OCI-LY3 (cell line): ENCODE measurements at regions not wholly inside any gene's neighbourhood (a gene's known extent, or its start where the extent isn't known, plus 50 kb on each side); places are given as distances from the start of the nearest gene placed in this dataset.

Source experiments
- H2AFZ ChIP-seq: fragments of 200-600, 300-600 bp; shearing (Covaris generic); 2 replicates; pipeline ENCODE4 v1.6.0; 2014; ENCODE audit warnings: antibody characterized with exemption, low read depth, low read length
- H3K27ac ChIP-seq: fragments of 200-600, 300-600 bp; sonication (generic); 2 replicates; pipeline ENCODE4 v1.5.1; 2014; ENCODE audit warnings: mild to moderate bottlenecking, low read length, moderate library complexity, mixed read lengths
- H3K27me3 ChIP-seq: fragments of 200-600, 300-600 bp; sonication (generic); 2 replicates; pipeline ENCODE4 v1.6.1; 2014; ENCODE audit warnings: low read depth, low read length, mixed read lengths
- H3K36me3 ChIP-seq: fragments of 200-600, 300-600 bp; sonication (generic); replicated peaks from 2 replicates; pipeline ENCODE3; 2014; ENCODE audit warnings: low read depth, low read length, mixed read lengths
- H3K4me1 ChIP-seq: fragments of 300-600, 200-600 bp; sonication (generic); 2 replicates; pipeline ENCODE4 v1.6.1; 2014; ENCODE audit warnings: low read length, mixed read lengths
- H3K4me2 ChIP-seq: fragments of 200-600, 300-600 bp; sonication (generic); 2 replicates; pipeline ENCODE4 v1.6.1; 2014; ENCODE audit warnings: low read length, mixed read lengths
- H3K4me3 ChIP-seq: fragments of 300-600, 200-600 bp; sonication (generic); 2 replicates; pipeline ENCODE4 v1.5.1; 2014; ENCODE audit warnings: antibody characterized with exemption, mild to moderate bottlenecking, low read length, moderate library complexity
- H3K79me2 ChIP-seq: fragments of 300-600, 200-600 bp; shearing (Covaris generic); 2 replicates; pipeline ENCODE4 v1.6.1; 2014; ENCODE audit warnings: mild to moderate bottlenecking, low read length, mixed read lengths
- H3K9ac ChIP-seq: fragments of 300-600, 200-600 bp; shearing (Covaris generic); 2 replicates; pipeline ENCODE4 v1.6.0; 2014; ENCODE audit warnings: mild to moderate bottlenecking, low read length, moderate library complexity
- H3K9me3 ChIP-seq: fragments of 200-600, 300-600 bp; shearing (Covaris generic); 2 replicates; pipeline ENCODE4 v1.6.1; 2014; ENCODE audit warnings: low read length, mixed read lengths; ENCODE audit not compliant: insufficient read depth
- H4K20me1 ChIP-seq: fragments of 200-600, 300-600 bp; sonication (generic); 2 replicates; pipeline ENCODE4 v1.6.1; 2016; ENCODE audit warnings: low read length, mixed read lengths; ENCODE audit not compliant: insufficient read depth
- CTCF ChIP-seq: fragments of 200-600, 300-600 bp; sonication (generic); IDR thresholded peaks from 2 replicates; pipeline ENCODE4 v1.5.1; 2014; ENCODE audit warnings: antibody characterized with exemption, low read length, low read depth
- EZH2phosphoT487 ChIP-seq: fragments of 200-600 bp; shearing (Covaris generic); IDR thresholded peaks from 2 replicates; pipeline ENCODE4 v1.6.1; 2018; ENCODE audit warnings: antibody characterized with exemption, mixed run types, low read depth

DNA sequence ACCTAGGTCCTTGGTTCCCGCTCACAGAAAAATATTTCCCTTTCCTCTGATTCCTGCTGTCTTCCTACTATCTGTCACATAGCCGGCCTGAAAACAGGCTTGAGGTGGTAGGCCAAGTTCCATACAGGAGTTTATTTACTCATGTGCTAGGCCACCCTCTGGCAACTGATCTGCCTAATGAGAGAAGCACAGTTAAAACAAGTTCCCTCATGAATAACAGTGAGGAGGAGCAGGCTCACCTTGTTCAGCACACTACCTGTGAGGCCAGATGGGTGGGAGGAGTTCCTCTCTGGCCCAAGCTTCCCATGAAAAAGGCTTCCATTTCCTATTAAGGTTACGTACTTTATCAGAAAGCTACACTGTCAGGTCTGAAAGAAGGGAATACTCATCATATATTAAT lies 206.0 kb downstream of the MYRFL start:
- H4K20me1 ChIP-seq: no peaks in the 10 kb centered on the region
- H3K4me1 ChIP-seq: 0 out of 2 replicates have a peak, but pooled peaks cover 5% of the 10 kb centered on the region
- H2AFZ ChIP-seq: no peak overlapping the region

GRCh38 chr12:70032076-70032475 lies 207.0 kb downstream of the MYRFL start:
- Histone ChIP-seq H3K27ac (no peak overlapping the region), H3K4me1 (0 out of 2 replicates have a peak, but pooled peaks cover 5% of the 10 kb centered on the region), H3K4me2 (no peak overlapping the region), H2AFZ (no peak overlapping the region), H3K9me3 (no peaks in the 10 kb centered on the region), H4K20me1 (no peaks in the 10 kb centered on the region), H3K9ac (no peak overlapping the region), H3K4me3 (no peak overlapping the region), H3K36me3 (no peaks in the 10 kb centered on the region), H3K27me3 (no peaks in the 10 kb centered on the region), H3K79me2 (no peaks in the 10 kb centered on the region)
- TF ChIP-seq EZH2phosphoT487: no peak

More for the DNA sequence above, 206.0 kb downstream of the MYRFL start:
- H3K79me2 ChIP-seq: no peaks in the 10 kb centered on the region
- no peak overlapping the region for H3K4me2 ChIP-seq
- H3K27ac ChIP-seq: no peak overlapping the region
- H3K27me3 ChIP-seq: no peaks in the 10 kb centered on the region
- no peak overlapping the region for H3K9ac ChIP-seq
- no peak overlapping the region for H3K4me3 ChIP-seq
- H3K9me3 ChIP-seq: no peaks in the 10 kb centered on the region
- no peaks in the 10 kb centered on the region for H3K36me3 ChIP-seq
- TF ChIP-seq CTCF (no peak), EZH2phosphoT487 (no peak)

- Histone ChIP-seq H3K9me3 (no peaks in the 10 kb centered on the region), H3K4me2 (no peak overlapping the region), H3K4me3 (no peak overlapping the region), H3K4me1 (0 out of 2 replicates have a peak, but pooled peaks cover 5% of the 10 kb centered on the region), H3K36me3 (no peaks in the 10 kb centered on the region), H4K20me1 (no peaks in the 10 kb centered on the region), H2AFZ (no peak overlapping the region), H3K27me3 (no peaks in the 10 kb centered on the region), H3K9ac (no peak overlapping the region), H3K79me2 (no peaks in the 10 kb centered on the region), H3K27ac (no peak overlapping the region)
- TF ChIP-seq EZH2phosphoT487 (no peak), CTCF (no peak)
These were observed 208.3 kb downstream of the MYRFL start for GRCh38 chr12:70033310-70033709.

- no peak overlapping the region for H3K4me2 ChIP-seq
- H3K9me3 ChIP-seq: no peaks in the 10 kb centered on the region
- no peaks in the 10 kb centered on the region for H4K20me1 ChIP-seq
- no peak overlapping the region for H3K4me3 ChIP-seq
- 0 out of 2 replicates have a peak, but pooled peaks cover 2% of the 10 kb centered on the region for H3K4me1 ChIP-seq
- H3K27ac ChIP-seq: no peak overlapping the region
- H2AFZ ChIP-seq: no peak overlapping the region
- no peak overlapping the region for H3K9ac ChIP-seq
- H3K79me2 ChIP-seq: no peaks in the 10 kb centered on the region
- no peaks in the 10 kb centered on the region for H3K27me3 ChIP-seq
- no peaks in the 10 kb centered on the region for H3K36me3 ChIP-seq
- TF ChIP-seq EZH2phosphoT487: no peak
- no peak for TF ChIP-seq CTCF
These were observed 203.1 kb upstream of the CNOT2 start for GRCh38 chr12:70040141-70040540.
